Thyroid gland (tissue), 4 donors: ENCODE measurements at regions not wholly inside any gene's neighbourhood (a gene's known extent, or its start where the extent isn't known, plus 50 kb on each side); places are given as distances from the start of the nearest gene placed in this dataset.
"Not testable (repeated sequence)": the region's sequence is repeated elsewhere in the genome, so short reads cannot be mapped to it uniquely, and the experiment has no call there.

Experiments used
- DNase-seq, 2 donors: peaks; one replicate each; pipeline ENCODE4 v3.0.0-alpha.2; 2019
- H3K27ac ChIP-seq, 3 donors: fragments of 200-600 bp; sonication (generic); 1 replicate in 2 of 3; 2 replicates in 1 of 3; pipeline ENCODE4 v1.5.1; 2016 to 2019; ENCODE audit warnings: mild to moderate bottlenecking in 1 of 3, moderate library complexity in 1 of 3
- H3K27me3 ChIP-seq: fragments of 200-600 bp; sonication (generic); one replicate; pipeline ENCODE4 v1.5.1; 2019
- H3K36me3 ChIP-seq, 2 donors: fragments of 200-600 bp; sonication (generic); one replicate each; pipeline ENCODE4 v1.5.1; 2016 to 2019
- H3K4me1 ChIP-seq, 2 donors: fragments of 200-600 bp; sonication (generic); one replicate each; pipeline ENCODE4 v1.5.1; 2017 to 2019
- H3K4me3 ChIP-seq, 3 donors: fragments of 200-600 bp; sonication (generic); replicated peaks in 1 of 3; 1 replicate in 2 of 3; 2 replicates in 1 of 3; pipeline ENCODE4 v1.5.1; 2016; ENCODE audit warnings: mild to moderate bottlenecking in 1 of 3
- H3K9me3 ChIP-seq: fragments of 200-600 bp; sonication (generic); one replicate; pipeline ENCODE4 v1.5.1; 2017
- CTCF ChIP-seq, 6 experiments: fragments of 200-600 bp in 3 of 6; fragments of 450-650 bp in 3 of 6; sonication (generic) in 3 of 6; IDR thresholded peaks; one replicate each; pipeline ENCODE4 v1.5.1; 2016 to 2019; ENCODE audit warnings: antibody characterized with exemption in 6 of 6, mild to moderate bottlenecking in 2 of 6, inconsistent platforms in 1 of 6, moderate library complexity in 1 of 6
- POLR2A ChIP-seq, 2 donors: fragments of 450-650 bp; IDR thresholded peaks; one replicate each; pipeline ENCODE4 v1.6.1; 2017; ENCODE audit warnings: antibody characterized with exemption in 2 of 2, mild to moderate bottlenecking in 2 of 2, moderate library complexity in 1 of 2
- WGBS, 2 donors: methylation state at CpG; one replicate each; pipeline ENCODE4 v1.1.5; 2017; 5-methylcytosine and 5-hydroxymethylcytosine counted together
- intact Hi-C: fragments of 100-400 bp; cut with DNase I; formaldehyde crosslinking; loops from one replicate; pipeline ENCODE4 v1.15.1; 2023

- 72 to 74% methylated on average over 21 to 23 of the region's 24 CpGs for WGBS, 2 donors
- no peak overlapping the region for H3K27ac ChIP-seq
- no peak overlapping the region for H3K4me3 ChIP-seq
- TF ChIP-seq POLR2A (IDR thresholded peaks at IDR 0.05) = no peak
- no peak for TF ChIP-seq CTCF (IDR thresholded peaks at IDR 0.05)
- no peaks in the 10 kb centered on the region for H3K4me1 ChIP-seq
- H3K9me3 ChIP-seq = no peaks in the 10 kb centered on the region
- no peak for DNase-seq
- no peaks in the 10 kb centered on the region for H3K36me3 ChIP-seq
- H3K27me3 ChIP-seq = peaks cover 6% of the 10 kb centered on the region
- intact Hi-C loops = no loop called here
Observed at GRCh38 chr5:176748073-176748966, 62.0 kb upstream of the UNC5A start.

GRCh38 chr5:176748967-176749935 is 61.1 kb upstream of the UNC5A start:
- no peaks in the 10 kb centered on the region for H3K9me3 ChIP-seq
- H3K27ac ChIP-seq = no peak overlapping the region
- intact Hi-C loops = no loop called here
- no peaks in the 10 kb centered on the region for H3K4me1 ChIP-seq
- no peak for TF ChIP-seq POLR2A (IDR thresholded peaks at IDR 0.05)
- no peak for TF ChIP-seq CTCF (IDR thresholded peaks at IDR 0.05)
- no peak overlapping the region for H3K4me3 ChIP-seq
- H3K27me3 ChIP-seq = no peaks in the 10 kb centered on the region
- no peak for DNase-seq
- WGBS, 2 donors = 70 to 76% methylated on average over 18 to 21 of the region's 21 CpGs
- H3K36me3 ChIP-seq = no peaks in the 10 kb centered on the region

GRCh38 chr5:176750144-176750543 is 60.2 kb upstream of the UNC5A start:
- Histone ChIP-seq H3K4me1 (no peaks in the 10 kb centered on the region), H3K4me3 (no peak overlapping the region), H3K9me3 (no peaks in the 10 kb centered on the region), H3K27me3 (no peaks in the 10 kb centered on the region), H3K36me3 (no peaks in the 10 kb centered on the region), H3K27ac (no peak overlapping the region)
- 74 to 80% methylated on average over 10 of the region's 10 CpGs for WGBS, 2 donors
- TF ChIP-seq CTCF (IDR thresholded peaks at IDR 0.05) (no peak), POLR2A (IDR thresholded peaks at IDR 0.05) (no peak)
- no peak for DNase-seq
- intact Hi-C loops = no loop called here

GRCh38 chr5:176754376-176754973 is 55.9 kb upstream of the UNC5A start:
- 94 to 97% methylated on average over 2 of the region's 2 CpGs for WGBS, 2 donors
- intact Hi-C loops = no loop called here
- no peak overlapping the region for H3K27ac ChIP-seq
- no peaks in the 10 kb centered on the region for H3K27me3 ChIP-seq
- H3K36me3 ChIP-seq = no peaks in the 10 kb centered on the region
- no peak for TF ChIP-seq CTCF (IDR thresholded peaks at IDR 0.05)
- H3K4me1 ChIP-seq = no peaks in the 10 kb centered on the region
- H3K4me3 ChIP-seq = no peak overlapping the region
- H3K9me3 ChIP-seq = no peaks in the 10 kb centered on the region
- no peak for DNase-seq

GRCh38 chr5:176755593-176755992 is 54.8 kb upstream of the UNC5A start:
- DNase-seq, H3K4me3 ChIP-seq, H3K27ac ChIP-seq, intact Hi-C loops, H3K27me3 ChIP-seq, H3K36me3 ChIP-seq, H3K4me1 ChIP-seq, H3K9me3 ChIP-seq: not testable (repeated sequence)
- 92 to 96% methylated on average over 6 of the region's 6 CpGs for WGBS, 2 donors

- H3K27ac ChIP-seq, H3K27me3 ChIP-seq, H3K4me1 ChIP-seq, H3K36me3 ChIP-seq, H3K9me3 ChIP-seq, intact Hi-C loops, H3K4me3 ChIP-seq, DNase-seq: not testable (repeated sequence)
Observed at GRCh38 chr5:176757569-176757968, 52.8 kb upstream of the UNC5A start.
